Suprapubic skin (tissue), 4 donors: ENCODE measurements at regions not wholly inside any gene's neighbourhood (a gene's known extent, or its start where the extent isn't known, plus 50 kb on each side); places are given as distances from the start of the nearest gene placed in this dataset.

ENCODE experiments used
- DNase-seq, 2 donors: peaks; one replicate each; pipeline ENCODE4 v3.0.0-alpha.2; 2019; ENCODE audit warnings: low spot score in 2 of 2
- H3K27ac ChIP-seq: fragments of 200-600 bp; sonication (generic); one replicate; pipeline ENCODE4 v1.5.1; 2019
- H3K27me3 ChIP-seq: fragments of 200-600 bp; sonication (generic); one replicate; pipeline ENCODE4 v1.5.1; 2019
- H3K36me3 ChIP-seq: fragments of 200-600 bp; sonication (generic); one replicate; pipeline ENCODE4 v1.5.1; 2019
- H3K4me1 ChIP-seq: fragments of 200-600 bp; sonication (generic); one replicate; pipeline ENCODE4 v1.5.1; 2019
- H3K4me3 ChIP-seq: fragments of 200-600 bp; sonication (generic); one replicate; pipeline ENCODE4 v1.5.1; 2019; ENCODE audit warnings: mild to moderate bottlenecking
- H3K9me3 ChIP-seq: fragments of 200-600 bp; sonication (generic); one replicate; pipeline ENCODE4 v1.5.1; 2019
- CTCF ChIP-seq, 2 donors: fragments of 200-600 bp in 1 of 2; fragments of 450-650 bp in 1 of 2; sonication (generic) in 1 of 2; IDR thresholded peaks; one replicate each; pipeline ENCODE4 v1.5.1; 2016 to 2019; ENCODE audit warnings: antibody characterized with exemption in 2 of 2, mild to moderate bottlenecking in 1 of 2, moderate library complexity in 1 of 2
- EP300 ChIP-seq: sonication (generic); formaldehyde crosslinking; IDR thresholded peaks from one replicate; pipeline ENCODE4 v1.6.1; 2017; ENCODE audit warnings: antibody characterized with exemption
- POLR2A ChIP-seq, 2 donors: fragments of 450-650 bp; IDR thresholded peaks; one replicate each; pipeline ENCODE4 v1.6.1; 2017; ENCODE audit warnings: antibody characterized with exemption in 2 of 2, mild to moderate bottlenecking in 2 of 2, moderate library complexity in 2 of 2
- POLR2AphosphoS5 ChIP-seq, 3 donors: sonication (generic); formaldehyde crosslinking; IDR thresholded peaks; one replicate each; pipeline ENCODE4 v1.6.1; 2017; ENCODE audit warnings: antibody characterized with exemption in 3 of 3
- WGBS: methylation state at CpG from one replicate; pipeline ENCODE4 v1.1.5; 2018; 5-methylcytosine and 5-hydroxymethylcytosine counted together

GRCh38 chr18:10085416-10085815, 171.6 kb downstream of the VAPA start:
- no peaks in the 10 kb centered on the region for H3K36me3 ChIP-seq
- no peaks in the 10 kb centered on the region for H3K27me3 ChIP-seq
- DNase-seq, result no peak
- peaks cover 8% of the 10 kb centered on the region for H3K4me1 ChIP-seq
- H3K9me3 ChIP-seq, result no peaks in the 10 kb centered on the region
- H3K27ac ChIP-seq, result no peak overlapping the region
- no peak overlapping the region for H3K4me3 ChIP-seq
- no peak for TF ChIP-seq POLR2AphosphoS5 (IDR thresholded peaks at IDR 0.05)
- no peak for TF ChIP-seq CTCF (IDR thresholded peaks at IDR 0.05)
- no peak for TF ChIP-seq EP300
- no peak for TF ChIP-seq POLR2A (IDR thresholded peaks at IDR 0.05)
- WGBS, result 72% methylated on average over 4 of the region's 4 CpGs

GRCh38 chr18:10085876-10086275, 172.1 kb downstream of the VAPA start:
- WGBS, result 84% methylated on average over 3 of the region's 3 CpGs
- no peaks in the 10 kb centered on the region for H3K9me3 ChIP-seq
- H3K27ac ChIP-seq, result no peak overlapping the region
- TF ChIP-seq POLR2AphosphoS5 (IDR thresholded peaks at IDR 0.05) (no peak), POLR2A (IDR thresholded peaks at IDR 0.05) (no peak), EP300 (no peak), CTCF (IDR thresholded peaks at IDR 0.05) (no peak)
- H3K27me3 ChIP-seq, result no peaks in the 10 kb centered on the region
- peaks cover 8% of the 10 kb centered on the region for H3K4me1 ChIP-seq
- no peak for DNase-seq
- H3K4me3 ChIP-seq, result no peak overlapping the region
- H3K36me3 ChIP-seq, result no peaks in the 10 kb centered on the region

- Histone ChIP-seq H3K4me1 (peaks cover 8% of the 10 kb centered on the region), H3K9me3 (no peaks in the 10 kb centered on the region), H3K4me3 (no peak overlapping the region), H3K27me3 (no peaks in the 10 kb centered on the region), H3K27ac (no peak overlapping the region), H3K36me3 (no peaks in the 10 kb centered on the region)
- DNase-seq, result no peak
- TF ChIP-seq POLR2AphosphoS5 (IDR thresholded peaks at IDR 0.05), result no peak
- no peak for TF ChIP-seq CTCF (IDR thresholded peaks at IDR 0.05)
- no peak for TF ChIP-seq POLR2A (IDR thresholded peaks at IDR 0.05)
- TF ChIP-seq EP300, result no peak
- 70% methylated on average over 13 of the region's 13 CpGs for WGBS
These were observed 172.8 kb downstream of the VAPA start for GRCh38 chr18:10086458-10087210.

- H3K4me1 ChIP-seq, result peaks cover 8% of the 10 kb centered on the region
- 64% methylated on average over 2 of the region's 3 CpGs for WGBS
- DNase-seq, result no peak
These were observed 174.9 kb downstream of the VAPA start for GRCh38 chr18:10088734-10089133.

More at GRCh38 chr18:10088734-10089133, 174.9 kb downstream of the VAPA start:
- Histone ChIP-seq H3K27me3 (no peaks in the 10 kb centered on the region), H3K27ac (no peak overlapping the region), H3K4me3 (no peak overlapping the region), H3K36me3 (no peaks in the 10 kb centered on the region), H3K9me3 (no peaks in the 10 kb centered on the region)
- TF ChIP-seq POLR2A (IDR thresholded peaks at IDR 0.05), result no peak
- TF ChIP-seq EP300, result no peak
- TF ChIP-seq CTCF (IDR thresholded peaks at IDR 0.05), result no peak
- TF ChIP-seq POLR2AphosphoS5 (IDR thresholded peaks at IDR 0.05), result no peak
